ENCODE measurements at regions not wholly inside any gene's neighbourhood (a gene's known extent, or its start where the extent isn't known, plus 50 kb on each side); places are given as distances from the start of the nearest gene placed in this dataset.

- Mint-ChIP-seq H3K4me1 (ENCODE audit: low read depth) (peaks cover 18% of the 10 kb centered on the region), H3K27me3 (no peaks in the 10 kb centered on the region), H3K27ac (no peak overlapping the region), H3K36me3 (no peaks in the 10 kb centered on the region), H3K9me3 (ENCODE audit: low read depth) (no peaks in the 10 kb centered on the region), H3K4me3 (no peak overlapping the region)
These were observed 136.8 kb upstream of the RUNX3 start for GRCh38 chr1:25066731-25067517.

GRCh38 chr1:25066256-25066655, 136.2 kb upstream of the RUNX3 start:
- Mint-ChIP-seq H3K27me3 (no peaks in the 10 kb centered on the region), H3K4me3 (no peak overlapping the region), H3K4me1 (ENCODE audit: low read depth) (peaks cover 18% of the 10 kb centered on the region), H3K9me3 (ENCODE audit: low read depth) (no peaks in the 10 kb centered on the region), H3K36me3 (no peaks in the 10 kb centered on the region), H3K27ac (no peak overlapping the region)

GRCh38 chr1:25065795-25066238, 135.7 kb upstream of the RUNX3 start:
- no peaks in the 10 kb centered on the region for H3K36me3 Mint-ChIP-seq
- no peaks in the 10 kb centered on the region for H3K27me3 Mint-ChIP-seq
- H3K9me3 Mint-ChIP-seq (ENCODE audit: low read depth) = no peaks in the 10 kb centered on the region
- no peak overlapping the region for H3K27ac Mint-ChIP-seq
- peaks cover 18% of the 10 kb centered on the region for H3K4me1 Mint-ChIP-seq (ENCODE audit: low read depth)
- no peak overlapping the region for H3K4me3 Mint-ChIP-seq

GRCh38 chr1:25065321-25065721, 135.2 kb upstream of the RUNX3 start:
- Mint-ChIP-seq H3K27me3 (no peaks in the 10 kb centered on the region), H3K4me1 (ENCODE audit: low read depth) (peaks cover 18% of the 10 kb centered on the region), H3K27ac (no peak overlapping the region), H3K9me3 (ENCODE audit: low read depth) (no peaks in the 10 kb centered on the region), H3K4me3 (no peak overlapping the region), H3K36me3 (no peaks in the 10 kb centered on the region)

- no peak overlapping the region for H3K4me3 Mint-ChIP-seq
- peaks cover 19% of the 10 kb centered on the region for H3K4me1 Mint-ChIP-seq (ENCODE audit: low read depth)
- no peak overlapping the region for H3K27ac Mint-ChIP-seq
- H3K36me3 Mint-ChIP-seq = no peaks in the 10 kb centered on the region
- H3K27me3 Mint-ChIP-seq = no peaks in the 10 kb centered on the region
- H3K9me3 Mint-ChIP-seq (ENCODE audit: low read depth) = no peaks in the 10 kb centered on the region
These were observed 134.6 kb upstream of the RUNX3 start for GRCh38 chr1:25064465-25065240.

- Mint-ChIP-seq H3K36me3 (no peaks in the 10 kb centered on the region), H3K9me3 (ENCODE audit: low read depth) (no peaks in the 10 kb centered on the region), H3K27ac (no peak overlapping the region), H3K27me3 (no peaks in the 10 kb centered on the region), H3K4me3 (no peak overlapping the region), H3K4me1 (ENCODE audit: low read depth) (peaks cover 21% of the 10 kb centered on the region)
These were observed 133.7 kb upstream of the RUNX3 start for GRCh38 chr1:25063591-25064416.

- no peak overlapping the region for H3K27ac Mint-ChIP-seq
- no peak overlapping the region for H3K4me3 Mint-ChIP-seq
- peaks cover 21% of the 10 kb centered on the region for H3K4me1 Mint-ChIP-seq (ENCODE audit: low read depth)
- H3K27me3 Mint-ChIP-seq = no peaks in the 10 kb centered on the region
- no peaks in the 10 kb centered on the region for H3K9me3 Mint-ChIP-seq (ENCODE audit: low read depth)
- no peaks in the 10 kb centered on the region for H3K36me3 Mint-ChIP-seq
These were observed 132.7 kb upstream of the RUNX3 start for GRCh38 chr1:25062621-25063255.

GRCh38 chr1:25061261-25061995, 131.4 kb upstream of the RUNX3 start:
- Mint-ChIP-seq H3K9me3 (ENCODE audit: low read depth) (no peaks in the 10 kb centered on the region), H3K27ac (no peak overlapping the region), H3K36me3 (no peaks in the 10 kb centered on the region), H3K4me1 (ENCODE audit: low read depth) (peaks cover 19% of the 10 kb centered on the region), H3K4me3 (no peak overlapping the region), H3K27me3 (no peaks in the 10 kb centered on the region)

GRCh38 chr1:25057188-25057587, 127.1 kb upstream of the RUNX3 start:
- H3K27ac Mint-ChIP-seq = no peak overlapping the region
- H3K36me3 Mint-ChIP-seq = no peaks in the 10 kb centered on the region
- peaks cover 3% of the 10 kb centered on the region for H3K4me1 Mint-ChIP-seq (ENCODE audit: low read depth)
- H3K9me3 Mint-ChIP-seq (ENCODE audit: low read depth) = no peaks in the 10 kb centered on the region
- no peaks in the 10 kb centered on the region for H3K27me3 Mint-ChIP-seq
- no peak overlapping the region for H3K4me3 Mint-ChIP-seq

- H3K36me3 Mint-ChIP-seq = no peaks in the 10 kb centered on the region
- H3K27ac Mint-ChIP-seq = no peak overlapping the region
- H3K4me1 Mint-ChIP-seq (ENCODE audit: low read depth) = peaks cover 3% of the 10 kb centered on the region
- H3K27me3 Mint-ChIP-seq = no peaks in the 10 kb centered on the region
- no peaks in the 10 kb centered on the region for H3K9me3 Mint-ChIP-seq (ENCODE audit: low read depth)
- no peak overlapping the region for H3K4me3 Mint-ChIP-seq
These were observed 126.5 kb upstream of the RUNX3 start for GRCh38 chr1:25056536-25056935.

GRCh38 chr1:25055961-25056360, 125.9 kb upstream of the RUNX3 start:
- peaks cover 3% of the 10 kb centered on the region for H3K4me1 Mint-ChIP-seq (ENCODE audit: low read depth)
- H3K27ac Mint-ChIP-seq = no peak overlapping the region
- H3K27me3 Mint-ChIP-seq = no peaks in the 10 kb centered on the region
- no peaks in the 10 kb centered on the region for H3K36me3 Mint-ChIP-seq
- H3K9me3 Mint-ChIP-seq (ENCODE audit: low read depth) = no peaks in the 10 kb centered on the region
- H3K4me3 Mint-ChIP-seq = no peak overlapping the region

- no peak overlapping the region for H3K4me3 Mint-ChIP-seq
- peaks cover 3% of the 10 kb centered on the region for H3K4me1 Mint-ChIP-seq (ENCODE audit: low read depth)
- no peaks in the 10 kb centered on the region for H3K36me3 Mint-ChIP-seq
- no peak overlapping the region for H3K27ac Mint-ChIP-seq
- H3K27me3 Mint-ChIP-seq = no peaks in the 10 kb centered on the region
- no peaks in the 10 kb centered on the region for H3K9me3 Mint-ChIP-seq (ENCODE audit: low read depth)
These were observed 125.3 kb upstream of the RUNX3 start for GRCh38 chr1:25055324-25055780.

GRCh38 chr1:25054526-25055323, 124.6 kb upstream of the RUNX3 start:
- Mint-ChIP-seq H3K36me3 (no peaks in the 10 kb centered on the region), H3K27ac (no peak overlapping the region), H3K4me3 (no peak overlapping the region), H3K27me3 (no peaks in the 10 kb centered on the region), H3K9me3 (ENCODE audit: low read depth) (no peaks in the 10 kb centered on the region), H3K4me1 (ENCODE audit: low read depth) (peaks cover 3% of the 10 kb centered on the region)

Data from activated naive CD8-positive, alpha-beta T cell (primary cell).